ENCODE measurements at regions not wholly inside any gene's neighbourhood (a gene's known extent, or its start where the extent isn't known, plus 50 kb on each side); places are given as distances from the start of the nearest gene placed in this dataset.

DNA sequence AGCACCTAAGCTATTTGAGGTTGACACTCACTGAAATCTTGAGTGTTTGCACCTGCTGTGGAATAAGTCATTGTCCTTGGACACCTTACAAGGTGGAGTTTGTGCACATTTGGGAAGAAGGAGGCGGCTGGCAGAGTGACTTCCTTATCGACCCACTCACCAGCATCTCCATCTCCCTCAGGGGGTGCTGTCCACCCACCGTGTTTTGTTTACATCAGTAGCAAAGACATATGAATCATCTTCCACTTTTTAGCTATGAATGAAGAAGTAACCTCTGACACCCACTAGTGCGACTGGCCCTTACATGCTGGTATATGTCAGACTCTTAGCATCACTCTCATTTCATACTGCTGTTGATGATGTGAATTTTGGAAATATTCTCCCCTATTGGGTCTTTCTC is 119.5 kb upstream of the SGK1 start (continued):
- TF ChIP-seq NR2C1 (IDR thresholded peaks at IDR 0.05) (no peak), NR2C1 (tag; IDR thresholded peaks at IDR 0.05) (0 out of 2 replicates have a peak, but pooled peaks have one; percentile 30), HEY1 (CRISPR knock-in tag; IDR thresholded peaks at IDR 0.05; ENCODE audit: borderline replicate concordance) (no peak), CREM (IDR thresholded peaks at IDR 0.05; ENCODE audit: low read depth) (0 out of 2 replicates have a peak, but pooled peaks have one; percentile 13), ZNF436 (CRISPR knock-in tag; IDR thresholded peaks at IDR 0.05) (no peak), RUNX1 (IDR thresholded peaks at IDR 0.05; ENCODE audit: low read depth) (no peak), GATAD2B (IDR thresholded peaks at IDR 0.05; ENCODE audit: borderline replicate concordance) (no peak), PCBP1 (IDR thresholded peaks at IDR 0.05; ENCODE audit: low read depth, low read length, poor library complexity, severe bottlenecking) (no peak), CTBP1 (IDR thresholded peaks at IDR 0.05; ENCODE audit: borderline replicate concordance) (peak; percentile 74; the same call in 1 of the 2 replicates), SP1 (CRISPR knock-in tag; IDR thresholded peaks at IDR 0.05) (0 out of 2 replicates have a peak, but pooled peaks have one; percentile 27), ARID2 (IDR thresholded peaks at IDR 0.05) (no peak), HNRNPL (IDR thresholded peaks at IDR 0.05; ENCODE audit: low read depth, low read length) (no peak)
- TF ChIP-seq, protein P1, sequence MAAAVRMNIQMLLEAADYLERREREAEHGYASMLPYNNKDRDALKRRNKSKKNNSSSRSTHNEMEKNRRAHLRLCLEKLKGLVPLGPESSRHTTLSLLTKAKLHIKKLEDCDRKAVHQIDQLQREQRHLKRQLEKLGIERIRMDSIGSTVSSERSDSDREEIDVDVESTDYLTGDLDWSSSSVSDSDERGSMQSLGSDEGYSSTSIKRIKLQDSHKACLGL (CRISPR knock-in tag; IDR thresholded peaks at IDR 0.05; ENCODE audit: borderline replicate concordance, poor library complexity, severe bottlenecking) = no peak
- TF ChIP-seq, protein P2, sequence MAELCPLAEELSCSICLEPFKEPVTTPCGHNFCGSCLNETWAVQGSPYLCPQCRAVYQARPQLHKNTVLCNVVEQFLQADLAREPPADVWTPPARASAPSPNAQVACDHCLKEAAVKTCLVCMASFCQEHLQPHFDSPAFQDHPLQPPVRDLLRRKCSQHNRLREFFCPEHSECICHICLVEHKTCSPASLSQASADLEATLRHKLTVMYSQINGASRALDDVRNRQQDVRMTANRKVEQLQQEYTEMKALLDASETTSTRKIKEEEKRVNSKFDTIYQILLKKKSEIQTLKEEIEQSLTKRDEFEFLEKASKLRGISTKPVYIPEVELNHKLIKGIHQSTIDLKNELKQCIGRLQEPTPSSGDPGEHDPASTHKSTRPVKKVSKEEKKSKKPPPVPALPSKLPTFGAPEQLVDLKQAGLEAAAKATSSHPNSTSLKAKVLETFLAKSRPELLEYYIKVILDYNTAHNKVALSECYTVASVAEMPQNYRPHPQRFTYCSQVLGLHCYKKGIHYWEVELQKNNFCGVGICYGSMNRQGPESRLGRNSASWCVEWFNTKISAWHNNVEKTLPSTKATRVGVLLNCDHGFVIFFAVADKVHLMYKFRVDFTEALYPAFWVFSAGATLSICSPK (IDR thresholded peaks at IDR 0.05; ENCODE audit: borderline replicate concordance) = no peak
- TF ChIP-seq, protein P3, sequence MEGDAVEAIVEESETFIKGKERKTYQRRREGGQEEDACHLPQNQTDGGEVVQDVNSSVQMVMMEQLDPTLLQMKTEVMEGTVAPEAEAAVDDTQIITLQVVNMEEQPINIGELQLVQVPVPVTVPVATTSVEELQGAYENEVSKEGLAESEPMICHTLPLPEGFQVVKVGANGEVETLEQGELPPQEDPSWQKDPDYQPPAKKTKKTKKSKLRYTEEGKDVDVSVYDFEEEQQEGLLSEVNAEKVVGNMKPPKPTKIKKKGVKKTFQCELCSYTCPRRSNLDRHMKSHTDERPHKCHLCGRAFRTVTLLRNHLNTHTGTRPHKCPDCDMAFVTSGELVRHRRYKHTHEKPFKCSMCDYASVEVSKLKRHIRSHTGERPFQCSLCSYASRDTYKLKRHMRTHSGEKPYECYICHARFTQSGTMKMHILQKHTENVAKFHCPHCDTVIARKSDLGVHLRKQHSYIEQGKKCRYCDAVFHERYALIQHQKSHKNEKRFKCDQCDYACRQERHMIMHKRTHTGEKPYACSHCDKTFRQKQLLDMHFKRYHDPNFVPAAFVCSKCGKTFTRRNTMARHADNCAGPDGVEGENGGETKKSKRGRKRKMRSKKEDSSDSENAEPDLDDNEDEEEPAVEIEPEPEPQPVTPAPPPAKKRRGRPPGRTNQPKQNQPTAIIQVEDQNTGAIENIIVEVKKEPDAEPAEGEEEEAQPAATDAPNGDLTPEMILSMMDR (IDR thresholded peaks at IDR 0.05 in 2 of 3, conservative IDR thresholded peaks at IDR 0.05 in 1 of 3; ENCODE audit: insufficient read depth in 2 of 3, low read depth in 1 of 3, low read length in 3 of 3) = peak; percentile 5 to 42 (median 25); a peak in 2 of 6 replicates
- TF ChIP-seq, protein P4, sequence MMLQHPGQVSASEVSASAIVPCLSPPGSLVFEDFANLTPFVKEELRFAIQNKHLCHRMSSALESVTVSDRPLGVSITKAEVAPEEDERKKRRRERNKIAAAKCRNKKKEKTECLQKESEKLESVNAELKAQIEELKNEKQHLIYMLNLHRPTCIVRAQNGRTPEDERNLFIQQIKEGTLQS (IDR thresholded peaks at IDR 0.05) = peak; percentile 23; the same call in 1 of the 2 replicates
- TF ChIP-seq, protein P4 (CRISPR knock-in tag; conservative IDR thresholded peaks at IDR 0.05) = no peak
- TF ChIP-seq, protein P5, sequence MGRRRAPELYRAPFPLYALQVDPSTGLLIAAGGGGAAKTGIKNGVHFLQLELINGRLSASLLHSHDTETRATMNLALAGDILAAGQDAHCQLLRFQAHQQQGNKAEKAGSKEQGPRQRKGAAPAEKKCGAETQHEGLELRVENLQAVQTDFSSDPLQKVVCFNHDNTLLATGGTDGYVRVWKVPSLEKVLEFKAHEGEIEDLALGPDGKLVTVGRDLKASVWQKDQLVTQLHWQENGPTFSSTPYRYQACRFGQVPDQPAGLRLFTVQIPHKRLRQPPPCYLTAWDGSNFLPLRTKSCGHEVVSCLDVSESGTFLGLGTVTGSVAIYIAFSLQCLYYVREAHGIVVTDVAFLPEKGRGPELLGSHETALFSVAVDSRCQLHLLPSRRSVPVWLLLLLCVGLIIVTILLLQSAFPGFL (CRISPR knock-in tag; IDR thresholded peaks at IDR 0.05) = no peak
- TF ChIP-seq, protein P6, sequence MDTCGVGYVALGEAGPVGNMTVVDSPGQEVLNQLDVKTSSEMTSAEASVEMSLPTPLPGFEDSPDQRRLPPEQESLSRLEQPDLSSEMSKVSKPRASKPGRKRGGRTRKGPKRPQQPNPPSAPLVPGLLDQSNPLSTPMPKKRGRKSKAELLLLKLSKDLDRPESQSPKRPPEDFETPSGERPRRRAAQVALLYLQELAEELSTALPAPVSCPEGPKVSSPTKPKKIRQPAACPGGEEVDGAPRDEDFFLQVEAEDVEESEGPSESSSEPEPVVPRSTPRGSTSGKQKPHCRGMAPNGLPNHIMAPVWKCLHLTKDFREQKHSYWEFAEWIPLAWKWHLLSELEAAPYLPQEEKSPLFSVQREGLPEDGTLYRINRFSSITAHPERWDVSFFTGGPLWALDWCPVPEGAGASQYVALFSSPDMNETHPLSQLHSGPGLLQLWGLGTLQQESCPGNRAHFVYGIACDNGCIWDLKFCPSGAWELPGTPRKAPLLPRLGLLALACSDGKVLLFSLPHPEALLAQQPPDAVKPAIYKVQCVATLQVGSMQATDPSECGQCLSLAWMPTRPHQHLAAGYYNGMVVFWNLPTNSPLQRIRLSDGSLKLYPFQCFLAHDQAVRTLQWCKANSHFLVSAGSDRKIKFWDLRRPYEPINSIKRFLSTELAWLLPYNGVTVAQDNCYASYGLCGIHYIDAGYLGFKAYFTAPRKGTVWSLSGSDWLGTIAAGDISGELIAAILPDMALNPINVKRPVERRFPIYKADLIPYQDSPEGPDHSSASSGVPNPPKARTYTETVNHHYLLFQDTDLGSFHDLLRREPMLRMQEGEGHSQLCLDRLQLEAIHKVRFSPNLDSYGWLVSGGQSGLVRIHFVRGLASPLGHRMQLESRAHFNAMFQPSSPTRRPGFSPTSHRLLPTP (IDR thresholded peaks at IDR 0.05; ENCODE audit: borderline replicate concordance, extremely low read depth, insufficient read length) = no peak
